HepG2 (cell line): ENCODE measurements at regions not wholly inside any gene's neighbourhood (a gene's known extent, or its start where the extent isn't known, plus 50 kb on each side); places are given as distances from the start of the nearest gene placed in this dataset.

Experiments used
- ATAC-seq: fragments of 200-7000 bp; cut with Tn5 transposase; 3 replicates; pipeline ENCODE4 v1.9.1; 2020; ENCODE audit warnings: mild to moderate bottlenecking, moderate library complexity
- BruUV-seq: library from RNA; stranded (reverse); fragments of 400-500 nt; replicated peaks from 2 replicates; lab custom pipeline; 2021; lab: Mats Ljungman, UMichigan
- CTCF ChIA-PET: fragments of 300-600 bp; formaldehyde crosslinking; extraction: SDS; loops from one replicate; lab custom pipeline; 2021; ENCODE audit warnings: low total read pairs, inconsistent platforms, low intra/inter-chr PET ratio; lab: Yijun Ruan, JAX
- POLR2A ChIA-PET: fragments of 350-600 bp; sonication (Branson Sonifier 250); formaldehyde crosslinking; loops from one replicate; lab custom pipeline; 2020; ENCODE audit warnings: antibody characterized with exemption, inconsistent platforms; lab: Yijun Ruan, JAX
- DNase-seq: peaks from one replicate; pipeline ENCODE4 v3.0.0-alpha.2; 2015; ENCODE audit warnings: low spot score
- FAIRE-seq: peaks from 3 replicates; lab custom pipeline; 2011; peaks lifted over from hg19 to GRCh38; lab: Jason Lieb, UNC
- H2AFZ ChIP-seq: one replicate; pipeline ENCODE4 v1.6.1; 2011; ENCODE audit warnings: low read length, inconsistent platforms
- H3K27ac ChIP-seq: fragments of 300-600 bp; 3 replicates; pipeline ENCODE4 v1.8.0; 2011; ENCODE audit warnings: mixed run types, mild to moderate bottlenecking, mixed read lengths, low read length, inconsistent platforms; ENCODE audit not compliant: insufficient read depth; ENCODE audit errors: extremely low read length
- H3K27me3 ChIP-seq, 2 experiments: fragments of 200-600 bp in 1 of 2; 2 replicates in 1 of 2; 3 replicates in 1 of 2; pipeline versions ENCODE4 v1.6.0 to v1.8.0; 2011; ENCODE audit warnings: low read length in 2 of 2, mild to moderate bottlenecking in 2 of 2, moderate library complexity in 2 of 2, inconsistent platforms in 1 of 2; ENCODE audit not compliant: insufficient read depth in 2 of 2, control insufficient read depth in 1 of 2
- H3K36me3 ChIP-seq, 2 experiments: fragments of 200-600 bp in 1 of 2; replicated peaks in 1 of 2; 2 replicates in 1 of 2; 3 replicates in 1 of 2; pipeline versions ENCODE4 v1.5.1 to v1.8.0; 2011; ENCODE audit warnings: low read length in 2 of 2, inconsistent platforms in 1 of 2; ENCODE audit not compliant: insufficient read depth in 2 of 2, control insufficient read depth in 1 of 2
- H3K4me1 ChIP-seq: 2 replicates; pipeline ENCODE4 v1.5.1; 2012; ENCODE audit warnings: low read length, inconsistent platforms; ENCODE audit not compliant: insufficient read depth
- H3K4me2 ChIP-seq: 2 replicates; pipeline ENCODE4 v1.6.0; 2011; ENCODE audit warnings: low read depth, low read length, inconsistent platforms
- H3K4me3 ChIP-seq, 3 experiments: fragments of 200-600 bp in 1 of 3; sonication (generic), shearing (Covaris generic) in 1 of 3; replicated peaks in 1 of 3; 2 replicates each; pipeline ENCODE4 v1.5.1; 2011 to 2016; ENCODE audit warnings: low read length in 3 of 3, inconsistent platforms in 2 of 3, low read depth in 2 of 3, mild to moderate bottlenecking in 2 of 3, control low read depth in 1 of 3, mixed read lengths in 1 of 3; ENCODE audit not compliant: insufficient read depth in 1 of 3
- H3K79me2 ChIP-seq: one replicate; pipeline ENCODE4 v1.6.1; 2011; ENCODE audit warnings: low read length, inconsistent platforms; ENCODE audit not compliant: insufficient read depth
- H3K9ac ChIP-seq: 2 replicates; pipeline ENCODE4 v1.6.0; 2011; ENCODE audit warnings: mild to moderate bottlenecking, low read depth, low read length, inconsistent platforms; ENCODE audit not compliant: insufficient read depth
- H3K9me3 ChIP-seq: 2 replicates; pipeline ENCODE4 v1.5.1; 2012; ENCODE audit warnings: mild to moderate bottlenecking, low read length
- H4K20me1 ChIP-seq: 2 replicates; pipeline ENCODE4 v1.6.0; 2011; ENCODE audit warnings: inconsistent platforms, mild to moderate bottlenecking, low read length, moderate library complexity; ENCODE audit not compliant: insufficient read depth
- AGO2 ChIP-seq: fragments of 200-400 bp; formaldehyde crosslinking; optimal IDR thresholded peaks from 2 replicates; pipeline ENCODE3; 2017; ENCODE audit warnings: mild to moderate bottlenecking, low read depth, low read length, moderate library complexity
- ARID2 ChIP-seq: sonication (generic); formaldehyde crosslinking; IDR thresholded peaks from 2 replicates; pipeline ENCODE4 v1.8.1; 2022; ENCODE audit warnings: mild to moderate bottlenecking, missing genetic modification reagents, borderline replicate concordance
- JUND ChIP-seq: sonication (generic); formaldehyde crosslinking; IDR thresholded peaks from 2 replicates; pipeline ENCODE4 v1.8.0; 2022; ENCODE audit warnings: mild to moderate bottlenecking, missing genetic modification reagents
- PAWR ChIP-seq: sonication (generic); formaldehyde crosslinking; IDR thresholded peaks from 2 replicates; pipeline ENCODE4 v1.4.0; 2020; ENCODE audit warnings: missing genetic modification reagents, mild to moderate bottlenecking, borderline replicate concordance
- PHF20 ChIP-seq: sonication (generic); formaldehyde crosslinking; IDR thresholded peaks from 2 replicates; pipeline ENCODE4 v1.5.0; 2020; ENCODE audit warnings: mild to moderate bottlenecking, missing genetic modification reagents
- RXRB ChIP-seq: IDR thresholded peaks from 2 replicates; pipeline ENCODE4 v1.6.1; 2016; ENCODE audit warnings: borderline replicate concordance, missing genetic modification reagents, missing compliant biosample characterization
- SMARCC2 ChIP-seq: fragments of 450-650 bp; IDR thresholded peaks from 2 replicates; pipeline ENCODE4 v1.6.1; 2017; ENCODE audit warnings: antibody characterized with exemption, mild to moderate bottlenecking
- TAF1 ChIP-seq: sonication (generic); formaldehyde crosslinking; IDR thresholded peaks from 2 replicates; pipeline ENCODE4 v1.4.0; 2020; ENCODE audit warnings: missing genetic modification reagents
- TCF7 ChIP-seq: sonication (generic); IDR thresholded peaks from 2 replicates; pipeline ENCODE4 v1.6.1; 2016; ENCODE audit warnings: antibody characterized with exemption, low read depth
- ZBTB8A ChIP-seq: sonication (generic); formaldehyde crosslinking; IDR thresholded peaks from 2 replicates; pipeline ENCODE4 v1.4.0; 2020; ENCODE audit warnings: mild to moderate bottlenecking, low read depth, missing genetic modification reagents, borderline replicate concordance
- ZNF224 ChIP-seq: sonication (generic); formaldehyde crosslinking; IDR thresholded peaks from 2 replicates; pipeline ENCODE4 v1.5.0; 2020; ENCODE audit warnings: mild to moderate bottlenecking, missing genetic modification reagents
- ZNF33B ChIP-seq: sonication (generic); formaldehyde crosslinking; IDR thresholded peaks from 2 replicates; pipeline ENCODE4 v1.5.1; 2020; ENCODE audit warnings: mild to moderate bottlenecking, missing genetic modification reagents
- ZNF383 ChIP-seq: sonication (generic); formaldehyde crosslinking; IDR thresholded peaks from 2 replicates; pipeline ENCODE4 v1.4.0; 2020; ENCODE audit warnings: missing genetic modification reagents, mild to moderate bottlenecking, borderline replicate concordance
- ZNF713 ChIP-seq: sonication (generic); formaldehyde crosslinking; IDR thresholded peaks from 2 replicates; pipeline ENCODE4 v1.4.0; 2020; ENCODE audit warnings: mild to moderate bottlenecking, missing genetic modification reagents
- ZNF768 ChIP-seq: sonication (generic); formaldehyde crosslinking; IDR thresholded peaks from 2 replicates; pipeline ENCODE4 v1.4.0; 2020; ENCODE audit warnings: missing genetic modification reagents
- WGBS: methylation state at CpG from one replicate; pipeline ENCODE4 v1.1.6; 2017; ENCODE audit warnings: low lambda C conversion rate; 5-methylcytosine and 5-hydroxymethylcytosine counted together
- in situ Hi-C: cut with HindIII; loops from 2 replicates; pipeline ENCODE4 v1.10.0; 2017; ENCODE audit warnings: low pct_unique_long_range_greater_than_20kb; ENCODE audit not compliant: extremely low pct_ligation_motif_present
- intact Hi-C: fragments of 100-400 bp; cut with micrococcal nuclease; formaldehyde crosslinking; loops from one replicate; pipeline ENCODE4 v1.10.0; 2022; ENCODE audit not compliant: unreplicated experiment
- TF ChIP-seq, protein P1 (sequence below): sonication (generic); formaldehyde crosslinking; IDR thresholded peaks from 2 replicates; pipeline ENCODE4 v1.4.0; 2020; ENCODE audit warnings: missing genetic modification reagents; ENCODE audit errors: not compliant biosample characterization
- TF ChIP-seq, protein P2 (sequence below): sonication (generic); formaldehyde crosslinking; IDR thresholded peaks from 2 replicates; pipeline ENCODE4 v1.9.0; 2021; ENCODE audit warnings: missing genetic modification reagents, borderline replicate concordance
- TF ChIP-seq, protein P3 (sequence below): sonication (generic); formaldehyde crosslinking; IDR thresholded peaks from 2 replicates; pipeline ENCODE4 v1.4.0; 2020; ENCODE audit warnings: missing genetic modification reagents

DNA sequence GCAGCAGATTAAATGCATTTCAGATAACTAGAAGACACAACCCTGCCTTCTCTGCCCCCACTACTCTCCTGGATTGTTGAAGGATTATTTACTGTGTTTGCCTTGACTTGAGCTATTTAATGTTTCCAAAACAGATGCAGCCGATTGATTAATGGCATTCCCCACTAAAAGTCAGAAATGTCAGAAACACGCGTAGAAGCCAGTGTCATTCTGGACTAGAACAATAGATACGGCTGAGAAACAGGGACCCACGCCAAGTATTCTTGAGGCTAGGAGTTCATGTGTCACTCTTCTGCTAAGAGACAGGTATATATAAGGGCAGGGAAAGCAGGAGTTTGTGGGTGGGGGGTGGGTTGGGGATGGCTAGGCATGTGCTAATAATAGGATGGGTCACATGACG lies 366.7 kb upstream of the PROX1 start:
- ATAC-seq (no peak), FAIRE-seq (no peak), DNase-seq (no peak)
- in situ Hi-C loops (no loop called here), intact Hi-C loops (no loop called here)
- WGBS, result 86% methylated on average over 6 of the region's 6 CpGs
- Histone ChIP-seq H3K4me1 (peaks cover 40% of the 10 kb centered on the region), H4K20me1 (no peaks in the 10 kb centered on the region), H3K27ac (no peak overlapping the region), H3K4me2 (no peak overlapping the region), H3K27me3 (no peaks in the 10 kb centered on the region; a peak in 1 of 5 replicates), H3K79me2 (no peaks in the 10 kb centered on the region), H3K9ac (no peak overlapping the region), H3K9me3 (no peaks in the 10 kb centered on the region), H3K4me3 (no peak overlapping the region), H3K36me3 (no peaks in the 10 kb centered on the region), H2AFZ (no peak overlapping the region)
- BruUV-seq, result no TSS peak
- ChIA-PET CTCF (no interaction called here), POLR2A (interaction anchor here (0.6 kb wide), 1 partner anchor 370 kb away, joined by 3 read pairs; no protein-coding TSS in a partner anchor)
- TF ChIP-seq PHF20 (CRISPR knock-in tag), result no peak
- TF ChIP-seq, protein P1, sequence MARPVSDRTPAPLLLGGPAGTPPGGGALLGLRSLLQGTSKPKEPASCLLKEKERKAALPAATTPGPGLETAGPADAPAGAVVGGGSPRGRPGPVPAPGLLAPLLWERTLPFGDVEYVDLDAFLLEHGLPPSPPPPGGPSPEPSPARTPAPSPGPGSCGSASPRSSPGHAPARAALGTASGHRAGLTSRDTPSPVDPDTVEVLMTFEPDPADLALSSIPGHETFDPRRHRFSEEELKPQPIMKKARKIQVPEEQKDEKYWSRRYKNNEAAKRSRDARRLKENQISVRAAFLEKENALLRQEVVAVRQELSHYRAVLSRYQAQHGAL (CRISPR knock-in tag), result no peak
- TF ChIP-seq AGO2, result no peak
- TF ChIP-seq, protein P2, sequence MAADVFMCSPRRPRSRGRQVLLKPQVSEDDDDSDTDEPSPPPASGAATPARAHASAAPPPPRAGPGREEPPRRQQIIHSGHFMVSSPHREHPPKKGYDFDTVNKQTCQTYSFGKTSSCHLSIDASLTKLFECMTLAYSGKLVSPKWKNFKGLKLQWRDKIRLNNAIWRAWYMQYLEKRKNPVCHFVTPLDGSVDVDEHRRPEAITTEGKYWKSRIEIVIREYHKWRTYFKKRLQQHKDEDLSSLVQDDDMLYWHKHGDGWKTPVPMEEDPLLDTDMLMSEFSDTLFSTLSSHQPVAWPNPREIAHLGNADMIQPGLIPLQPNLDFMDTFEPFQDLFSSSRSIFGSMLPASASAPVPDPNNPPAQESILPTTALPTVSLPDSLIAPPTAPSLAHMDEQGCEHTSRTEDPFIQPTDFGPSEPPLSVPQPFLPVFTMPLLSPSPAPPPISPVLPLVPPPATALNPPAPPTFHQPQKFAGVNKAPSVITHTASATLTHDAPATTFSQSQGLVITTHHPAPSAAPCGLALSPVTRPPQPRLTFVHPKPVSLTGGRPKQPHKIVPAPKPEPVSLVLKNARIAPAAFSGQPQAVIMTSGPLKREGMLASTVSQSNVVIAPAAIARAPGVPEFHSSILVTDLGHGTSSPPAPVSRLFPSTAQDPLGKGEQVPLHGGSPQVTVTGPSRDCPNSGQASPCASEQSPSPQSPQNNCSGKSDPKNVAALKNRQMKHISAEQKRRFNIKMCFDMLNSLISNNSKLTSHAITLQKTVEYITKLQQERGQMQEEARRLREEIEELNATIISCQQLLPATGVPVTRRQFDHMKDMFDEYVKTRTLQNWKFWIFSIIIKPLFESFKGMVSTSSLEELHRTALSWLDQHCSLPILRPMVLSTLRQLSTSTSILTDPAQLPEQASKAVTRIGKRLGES (CRISPR knock-in tag), result no peak
- TF ChIP-seq ZNF33B (CRISPR knock-in tag), result no peak
- TF ChIP-seq ARID2 (CRISPR knock-in tag), result no peak
- TF ChIP-seq SMARCC2, result no peak
- TF ChIP-seq, protein P3, sequence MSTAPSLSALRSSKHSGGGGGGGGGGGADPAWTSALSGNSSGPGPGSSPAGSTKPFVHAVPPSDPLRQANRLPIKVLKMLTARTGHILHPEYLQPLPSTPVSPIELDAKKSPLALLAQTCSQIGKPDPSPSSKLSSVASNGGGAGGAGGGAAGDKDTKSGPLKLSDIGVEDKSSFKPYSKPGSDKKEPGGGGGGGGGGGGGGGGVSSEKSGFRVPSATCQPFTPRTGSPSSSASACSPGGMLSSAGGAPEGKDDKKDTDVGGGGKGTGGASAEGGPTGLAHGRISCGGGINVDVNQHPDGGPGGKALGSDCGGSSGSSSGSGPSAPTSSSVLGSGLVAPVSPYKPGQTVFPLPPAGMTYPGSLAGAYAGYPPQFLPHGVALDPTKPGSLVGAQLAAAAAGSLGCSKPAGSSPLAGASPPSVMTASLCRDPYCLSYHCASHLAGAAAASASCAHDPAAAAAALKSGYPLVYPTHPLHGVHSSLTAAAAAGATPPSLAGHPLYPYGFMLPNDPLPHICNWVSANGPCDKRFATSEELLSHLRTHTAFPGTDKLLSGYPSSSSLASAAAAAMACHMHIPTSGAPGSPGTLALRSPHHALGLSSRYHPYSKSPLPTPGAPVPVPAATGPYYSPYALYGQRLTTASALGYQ (CRISPR knock-in tag), result no peak
- no peak for TF ChIP-seq ZBTB8A (CRISPR knock-in tag)
- no peak for TF ChIP-seq ZNF383 (CRISPR knock-in tag)
- TF ChIP-seq ZNF713 (CRISPR knock-in tag), result no peak
- no peak for TF ChIP-seq RXRB
- TF ChIP-seq PAWR (CRISPR knock-in tag), result no peak
- TF ChIP-seq ZNF768 (CRISPR knock-in tag), result no peak
- TF ChIP-seq JUND (CRISPR knock-in tag), result no peak
- TF ChIP-seq TAF1 (CRISPR knock-in tag), result no peak
- TF ChIP-seq TCF7, result no peak
- TF ChIP-seq ZNF224 (CRISPR knock-in tag), result no peak
